ENCODE measurements at regions not wholly inside any gene's neighbourhood (a gene's known extent, or its start where the extent isn't known, plus 50 kb on each side); places are given as distances from the start of the nearest gene placed in this dataset.

GRCh38 chr1:208581667-208582066 lies 337.5 kb upstream of the PLXNA2 start:
- DNase-seq (ENCODE audit: low spot score) (no peak), FAIRE-seq (no peak)

- no peak for FAIRE-seq
Observed at GRCh38 chr1:208584167-208584755, 340.1 kb upstream of the PLXNA2 start.

GRCh38 chr1:208587110-208587509 lies 342.9 kb upstream of the PLXNA2 start:
- no peak for FAIRE-seq

More at GRCh38 chr1:208584167-208584755, 340.1 kb upstream of the PLXNA2 start:
- no peak for DNase-seq (ENCODE audit: low spot score)

GRCh38 chr1:208593306-208594006 lies 349.3 kb upstream of the PLXNA2 start:
- no peak for FAIRE-seq

More at GRCh38 chr1:208587110-208587509, 342.9 kb upstream of the PLXNA2 start:
- no peak for DNase-seq (ENCODE audit: low spot score)

GRCh38 chr1:208595236-208595635 lies 351.1 kb upstream of the PLXNA2 start:
- DNase-seq (ENCODE audit: low spot score), result no peak
- no peak for FAIRE-seq

More at GRCh38 chr1:208593306-208594006, 349.3 kb upstream of the PLXNA2 start:
- no peak for DNase-seq (ENCODE audit: low spot score)

- no peak for FAIRE-seq
- peak; percentile 21 for DNase-seq (ENCODE audit: low spot score)
Observed at GRCh38 chr1:208595745-208596144, 351.6 kb upstream of the PLXNA2 start.

- FAIRE-seq, result no peak
Observed at GRCh38 chr1:208597571-208597970, 353.4 kb upstream of the PLXNA2 start.

GRCh38 chr1:208598021-208598420 lies 353.8 kb upstream of the PLXNA2 start:
- no peak for DNase-seq (ENCODE audit: low spot score)
- FAIRE-seq, result no peak

More at GRCh38 chr1:208597571-208597970, 353.4 kb upstream of the PLXNA2 start:
- DNase-seq (ENCODE audit: low spot score), result no peak

GRCh38 chr1:208599063-208599462 lies 354.9 kb upstream of the PLXNA2 start:
- FAIRE-seq, result no peak

GRCh38 chr1:208600456-208601190 lies 356.4 kb upstream of the PLXNA2 start:
- no peak for FAIRE-seq
- no peak for DNase-seq (ENCODE audit: low spot score)

More at GRCh38 chr1:208599063-208599462, 354.9 kb upstream of the PLXNA2 start:
- no peak for DNase-seq (ENCODE audit: low spot score)

- DNase-seq (ENCODE audit: low spot score), result no peak
- no peak for FAIRE-seq
Observed at GRCh38 chr1:208601561-208601960, 357.4 kb upstream of the PLXNA2 start.

- FAIRE-seq (no peak), DNase-seq (ENCODE audit: low spot score) (no peak)
Observed at GRCh38 chr1:208603721-208604120, 359.5 kb upstream of the PLXNA2 start.

- DNase-seq (ENCODE audit: low spot score) (peak; percentile 50), FAIRE-seq (no peak)
Observed at GRCh38 chr1:208604295-208604694, 360.1 kb upstream of the PLXNA2 start.

GRCh38 chr1:208606959-208607358 lies 362.8 kb upstream of the PLXNA2 start:
- no peak for DNase-seq (ENCODE audit: low spot score)
- FAIRE-seq, result no peak

- DNase-seq (ENCODE audit: low spot score) (no peak), FAIRE-seq (no peak)
Observed at GRCh38 chr1:208607616-208608015, 363.4 kb upstream of the PLXNA2 start.

GRCh38 chr1:208614610-208615009 lies 370.4 kb upstream of the PLXNA2 start:
- no peak for DNase-seq (ENCODE audit: low spot score)
- no peak for FAIRE-seq

- FAIRE-seq, result no peak
- no peak for DNase-seq (ENCODE audit: low spot score)
Observed at GRCh38 chr1:208615371-208615770, 371.2 kb upstream of the PLXNA2 start.

GRCh38 chr1:208616776-208617175 lies 372.6 kb upstream of the PLXNA2 start:
- FAIRE-seq (no peak), DNase-seq (ENCODE audit: low spot score) (no peak)

- no peak for FAIRE-seq
- no peak for DNase-seq (ENCODE audit: low spot score)
Observed at GRCh38 chr1:208628022-208628914, 384.1 kb upstream of the PLXNA2 start.

GRCh38 chr1:208631092-208631491 lies 386.9 kb upstream of the PLXNA2 start:
- no peak for DNase-seq (ENCODE audit: low spot score)
- FAIRE-seq, result no peak

- no peak for FAIRE-seq
Observed at GRCh38 chr1:208631506-208631905, 387.3 kb upstream of the PLXNA2 start.

More at GRCh38 chr1:208631506-208631905, 387.3 kb upstream of the PLXNA2 start:
- no peak for DNase-seq (ENCODE audit: low spot score)

All from urothelium cell line (cell line).